ENCODE measurements at regions not wholly inside any gene's neighbourhood (a gene's known extent, or its start where the extent isn't known, plus 50 kb on each side); places are given as distances from the start of the nearest gene placed in this dataset.

DNA sequence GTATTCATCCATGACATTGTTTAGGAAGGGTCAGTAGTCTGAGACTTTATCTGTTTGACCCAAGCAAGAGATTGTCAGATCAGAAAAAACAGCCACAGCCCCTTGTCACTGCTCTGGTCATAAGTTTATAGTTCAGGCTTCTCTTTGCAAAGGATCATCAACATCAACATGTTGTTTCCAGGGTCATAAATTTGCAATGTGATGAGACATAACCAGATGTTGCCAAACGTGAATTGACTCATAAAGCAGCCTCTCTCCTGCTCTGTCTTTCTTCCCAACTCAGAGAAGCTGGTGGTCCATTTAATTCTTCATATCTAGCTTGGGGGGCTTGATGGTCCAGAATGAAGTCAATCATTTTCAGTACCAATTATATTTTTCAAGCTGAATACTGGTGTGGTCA, 507.2 kb upstream of the PBX1 start:
- TF ChIP-seq, protein P1, sequence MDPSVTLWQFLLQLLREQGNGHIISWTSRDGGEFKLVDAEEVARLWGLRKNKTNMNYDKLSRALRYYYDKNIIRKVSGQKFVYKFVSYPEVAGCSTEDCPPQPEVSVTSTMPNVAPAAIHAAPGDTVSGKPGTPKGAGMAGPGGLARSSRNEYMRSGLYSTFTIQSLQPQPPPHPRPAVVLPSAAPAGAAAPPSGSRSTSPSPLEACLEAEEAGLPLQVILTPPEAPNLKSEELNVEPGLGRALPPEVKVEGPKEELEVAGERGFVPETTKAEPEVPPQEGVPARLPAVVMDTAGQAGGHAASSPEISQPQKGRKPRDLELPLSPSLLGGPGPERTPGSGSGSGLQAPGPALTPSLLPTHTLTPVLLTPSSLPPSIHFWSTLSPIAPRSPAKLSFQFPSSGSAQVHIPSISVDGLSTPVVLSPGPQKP (IDR thresholded peaks at IDR 0.05; ENCODE audit: borderline replicate concordance, low read depth, low read length): no peak
- TF ChIP-seq, protein P2, sequence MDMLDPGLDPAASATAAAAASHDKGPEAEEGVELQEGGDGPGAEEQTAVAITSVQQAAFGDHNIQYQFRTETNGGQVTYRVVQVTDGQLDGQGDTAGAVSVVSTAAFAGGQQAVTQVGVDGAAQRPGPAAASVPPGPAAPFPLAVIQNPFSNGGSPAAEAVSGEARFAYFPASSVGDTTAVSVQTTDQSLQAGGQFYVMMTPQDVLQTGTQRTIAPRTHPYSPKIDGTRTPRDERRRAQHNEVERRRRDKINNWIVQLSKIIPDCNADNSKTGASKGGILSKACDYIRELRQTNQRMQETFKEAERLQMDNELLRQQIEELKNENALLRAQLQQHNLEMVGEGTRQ (IDR thresholded peaks at IDR 0.05; ENCODE audit: low read depth, low read length): no peak
- TF ChIP-seq SMC3 (IDR thresholded peaks at IDR 0.05; ENCODE audit: low read depth, low read length) (no peak), MXI1 (IDR thresholded peaks at IDR 0.05; ENCODE audit: borderline replicate concordance, low read depth, low read length) (no peak), BHLHE40 (IDR thresholded peaks at IDR 0.05; ENCODE audit: low read depth, low read length) (no peak)
- CTCF ChIA-PET: no interaction called here

More for the DNA sequence above, 507.2 kb upstream of the PBX1 start:
- Histone ChIP-seq H2AK5ac (ENCODE audit: low read depth, low read length) (no peak overlapping the region), H4K20me1 (ENCODE audit: insufficient read depth, low read length) (no peaks in the 10 kb centered on the region), H3K56ac (ENCODE audit: extremely low read depth, insufficient read depth, low read length) (no peak overlapping the region), H3K9me1 (ENCODE audit: insufficient read depth, low read length) (no peaks in the 10 kb centered on the region), H2BK20ac (ENCODE audit: low read depth, low read length) (no peak overlapping the region), H3K27me3 (ENCODE audit: control insufficient read depth, insufficient read depth, low read length) (no peaks in the 10 kb centered on the region), H2BK120ac (ENCODE audit: low read depth, low read length) (no peak overlapping the region), H3K79me1 (ENCODE audit: low read depth in 1 of 2, low read length in 2 of 2) (no peaks in the 10 kb centered on the region), H2BK15ac (ENCODE audit: low read depth, low read length) (no peak overlapping the region), H3K36me3 (ENCODE audit: control insufficient read depth, insufficient read depth, low read length) (no peaks in the 10 kb centered on the region), H4K91ac (ENCODE audit: insufficient read depth, low read depth, low read length) (no peak overlapping the region), H3K4ac (ENCODE audit: low read depth, low read length) (no peak overlapping the region), H2AFZ (replicated peaks; ENCODE audit: low read length, poor library complexity) (no peak overlapping the region), H3K9ac (ENCODE audit: low read depth, low read length) (no peak overlapping the region), H3K14ac (replicated peaks; ENCODE audit: low read depth, low read length) (no peak overlapping the region), H2AK9ac (replicated peaks; ENCODE audit: low read depth, low read length, poor library complexity) (no peak overlapping the region), H2BK5ac (ENCODE audit: low read depth, low read length, poor library complexity, severe bottlenecking) (no peak overlapping the region), H3K4me2 (ENCODE audit: low read depth, low read length) (no peak overlapping the region), H3K4me1 (ENCODE audit: control insufficient read depth, insufficient read depth, low read length) (no peaks in the 10 kb centered on the region), H3K27ac (ENCODE audit: insufficient read depth, low read length) (no peak overlapping the region), H3K23ac (ENCODE audit: low read depth, low read length) (no peak overlapping the region), H3K9me3 (ENCODE audit: control insufficient read depth, insufficient read depth, low read length) (no peaks in the 10 kb centered on the region), H3K18ac (ENCODE audit: low read depth, low read length) (no peak overlapping the region), H4K8ac (ENCODE audit: low read depth in 2 of 2, low read length in 2 of 2) (no peak overlapping the region), H3K4me3 (ENCODE audit: insufficient read depth, low read depth, low read length) (no peak overlapping the region), H4K5ac (ENCODE audit: low read depth, low read length) (no peak overlapping the region)
- ATAC-seq (ENCODE audit: low read depth) (no peak), DNase-seq (no peak)
- in situ Hi-C loops (cut with MboI; ENCODE audit: low sequenced_read_pairs) (no loop called here), dilution Hi-C loops (cut with HindIII; ENCODE audit: low sequenced_read_pairs, unreplicated experiment) (no loop called here), intact Hi-C loops (cut with micrococcal nuclease) (no loop called here)
- POLR2A ChIA-PET (ENCODE audit: unreplicated experiment): no interaction called here
- BruUV-seq (replicated peaks): no TSS peak
- WGBS, 2 experiments (ENCODE audit: extremely low coverage in 2 of 2, insufficient read length in 1 of 2): no CpG with 5 or more reads among the region's 1 CpG

All from IMR-90 (cell line).